IMR-90 (cell line): ENCODE measurements at regions not wholly inside any gene's neighbourhood (a gene's known extent, or its start where the extent isn't known, plus 50 kb on each side); places are given as distances from the start of the nearest gene placed in this dataset.

Experiments used
- ATAC-seq: fragments of 200-7000 bp; cut with Tn5 transposase; 2 replicates; pipeline ENCODE4 v1.9.1; 2020; ENCODE audit warnings: low read depth, mild to moderate bottlenecking, moderate library complexity
- BruUV-seq: library from RNA; stranded (reverse); fragments of 400-500 nt; replicated peaks from 2 replicates; lab custom pipeline; 2021; lab: Mats Ljungman, UMichigan
- CTCF ChIA-PET: fragments of 300-600 bp; formaldehyde crosslinking; extraction: SDS; loops from one replicate; lab custom pipeline; 2021; ENCODE audit warnings: antibody characterized with exemption; lab: Yijun Ruan, JAX
- POLR2A ChIA-PET: fragments of 300-600 bp; sonication (Branson Sonifier 250); formaldehyde crosslinking; loops from one replicate; lab custom pipeline; 2022; ENCODE audit warnings: antibody characterized with exemption; ENCODE audit not compliant: unreplicated experiment; lab: Charles Lee
- DNase-seq: peaks from one replicate; pipeline ENCODE4 v3.0.0; 2013
- H2AFZ ChIP-seq: replicated peaks from 2 replicates; pipeline ENCODE3; 2013; ENCODE audit warnings: low read length, mild to moderate bottlenecking; ENCODE audit not compliant: poor library complexity
- H2AK5ac ChIP-seq: 2 replicates; pipeline ENCODE4 v1.6.1; 2013; ENCODE audit warnings: low read depth, low read length, inconsistent platforms
- H2AK9ac ChIP-seq: replicated peaks from 2 replicates; pipeline ENCODE3; 2013; ENCODE audit warnings: mild to moderate bottlenecking, low read depth, low read length, moderate library complexity; ENCODE audit not compliant: poor library complexity
- H2BK120ac ChIP-seq: 2 replicates; pipeline ENCODE4 v1.6.1; 2013; ENCODE audit warnings: low read depth, low read length, inconsistent platforms
- H2BK15ac ChIP-seq: 3 replicates; pipeline ENCODE4 v1.6.1; 2013; ENCODE audit warnings: low read depth, low read length, inconsistent platforms
- H2BK20ac ChIP-seq: 2 replicates; pipeline ENCODE4 v1.6.1; 2013; ENCODE audit warnings: low read depth, mild to moderate bottlenecking, inconsistent platforms, low read length, moderate library complexity
- H2BK5ac ChIP-seq: 2 replicates; pipeline ENCODE4 v1.6.1; 2013; ENCODE audit warnings: mild to moderate bottlenecking, low read depth, low read length, inconsistent platforms; ENCODE audit not compliant: poor library complexity, severe bottlenecking
- H3K14ac ChIP-seq: replicated peaks from 2 replicates; pipeline ENCODE4 v1.6.1; 2013; ENCODE audit warnings: low read depth, low read length, inconsistent platforms
- H3K18ac ChIP-seq: 2 replicates; pipeline ENCODE4 v1.6.1; 2013; ENCODE audit warnings: low read depth, low read length, control low read depth
- H3K23ac ChIP-seq: 2 replicates; pipeline ENCODE4 v1.6.1; 2013; ENCODE audit warnings: low read depth, low read length, inconsistent platforms
- H3K27ac ChIP-seq: 2 replicates; pipeline ENCODE4 v1.5.1; 2013; ENCODE audit warnings: mild to moderate bottlenecking, control low read depth, low read length; ENCODE audit not compliant: insufficient read depth
- H3K27me3 ChIP-seq: 2 replicates; pipeline ENCODE4 v1.6.1; 2013; ENCODE audit warnings: low read length; ENCODE audit not compliant: control insufficient read depth, insufficient read depth
- H3K36me3 ChIP-seq: 2 replicates; pipeline ENCODE4 v1.6.1; 2013; ENCODE audit warnings: low read length, mixed read lengths; ENCODE audit not compliant: control insufficient read depth, insufficient read depth
- H3K4ac ChIP-seq: 2 replicates; pipeline ENCODE4 v1.6.1; 2013; ENCODE audit warnings: low read depth, low read length, inconsistent platforms
- H3K4me1 ChIP-seq: 2 replicates; pipeline ENCODE4 v1.6.1; 2013; ENCODE audit warnings: low read length, mixed read lengths; ENCODE audit not compliant: control insufficient read depth, insufficient read depth
- H3K4me2 ChIP-seq: 2 replicates; pipeline ENCODE4 v1.6.1; 2013; ENCODE audit warnings: low read depth, mild to moderate bottlenecking, control low read depth, low read length, moderate library complexity
- H3K4me3 ChIP-seq: 2 replicates; pipeline ENCODE4 v1.5.1; 2013; ENCODE audit warnings: low read depth, mild to moderate bottlenecking, control low read depth, low read length, moderate library complexity; ENCODE audit not compliant: insufficient read depth
- H3K56ac ChIP-seq: 2 replicates; pipeline ENCODE4 v1.6.1; 2013; ENCODE audit warnings: low read length, inconsistent platforms; ENCODE audit not compliant: insufficient read depth; ENCODE audit errors: extremely low read depth
- H3K79me1 ChIP-seq, 2 experiments: 2 replicates each; pipeline ENCODE4 v1.6.1; 2013; ENCODE audit warnings: low read length in 2 of 2, inconsistent platforms in 1 of 2, low read depth in 1 of 2
- H3K9ac ChIP-seq: 2 replicates; pipeline ENCODE4 v1.6.1; 2013; ENCODE audit warnings: low read depth, low read length, control low read depth
- H3K9me1 ChIP-seq: 2 replicates; pipeline ENCODE4 v1.6.1; 2013; ENCODE audit warnings: low read length, inconsistent platforms; ENCODE audit not compliant: insufficient read depth
- H3K9me3 ChIP-seq: 2 replicates; pipeline ENCODE4 v1.6.1; 2013; ENCODE audit warnings: low read length; ENCODE audit not compliant: control insufficient read depth, insufficient read depth
- H4K20me1 ChIP-seq: 2 replicates; pipeline ENCODE4 v1.6.1; 2013; ENCODE audit warnings: low read length, inconsistent platforms; ENCODE audit not compliant: insufficient read depth
- H4K5ac ChIP-seq: 2 replicates; pipeline ENCODE4 v1.6.1; 2013; ENCODE audit warnings: mild to moderate bottlenecking, low read depth, low read length, control low read depth
- H4K8ac ChIP-seq, 2 experiments: 2 replicates each; pipeline ENCODE4 v1.6.1; 2013; ENCODE audit warnings: low read depth in 2 of 2, low read length in 2 of 2, control low read depth in 1 of 2, inconsistent platforms in 1 of 2
- H4K91ac ChIP-seq: 2 replicates; pipeline ENCODE4 v1.6.1; 2013; ENCODE audit warnings: low read depth, low read length, inconsistent platforms; ENCODE audit not compliant: insufficient read depth
- FOS ChIP-seq: fragments of 150-350 bp; IDR thresholded peaks from 2 replicates; pipeline ENCODE4 v1.6.1; 2016; ENCODE audit warnings: low read depth, low read length
- MAFK ChIP-seq: IDR thresholded peaks from 2 replicates; pipeline ENCODE4 v1.6.1; 2012; ENCODE audit warnings: low read depth, low read length, improper control_type of control experiment
- MXI1 ChIP-seq: IDR thresholded peaks from 2 replicates; pipeline ENCODE4 v1.6.1; 2012; ENCODE audit warnings: low read depth, mild to moderate bottlenecking, low read length, moderate library complexity, borderline replicate concordance
- RAD21 ChIP-seq: IDR thresholded peaks from 2 replicates; pipeline ENCODE4 v1.6.1; 2012; ENCODE audit warnings: low read length, improper control_type of control experiment
- RCOR1 ChIP-seq: IDR thresholded peaks from 2 replicates; pipeline ENCODE4 v1.6.1; 2012; ENCODE audit warnings: mild to moderate bottlenecking, low read length, improper control_type of control experiment; ENCODE audit not compliant: insufficient replicate concordance
- WGBS, 2 experiments: methylation state at CpG; one replicate each; pipeline versions ENCODE4 v1.1.5 to v1.1.7; 2013; ENCODE audit warnings: missing lambda C conversion rate in 2 of 2; ENCODE audit not compliant: insufficient read length in 1 of 2; ENCODE audit errors: extremely low coverage in 2 of 2; 5-methylcytosine and 5-hydroxymethylcytosine counted together
- dilution Hi-C: fragments of 300-500 bp; cut with HindIII; formaldehyde crosslinking; loops from one replicate; pipeline ENCODE4 v1.14.3; 2018; ENCODE audit warnings: low sequenced_read_pairs; ENCODE audit not compliant: unreplicated experiment
- in situ Hi-C: fragments of 300-500 bp; cut with MboI; formaldehyde crosslinking; loops from 3 replicates; pipeline ENCODE4 v1.14.3; 2019; ENCODE audit warnings: low sequenced_read_pairs, inconsistent platforms, mixed read lengths
- intact Hi-C: fragments of 100-400 bp; cut with micrococcal nuclease; formaldehyde crosslinking; loops from 2 replicates; pipeline ENCODE4 v1.10.0; 2022

DNA sequence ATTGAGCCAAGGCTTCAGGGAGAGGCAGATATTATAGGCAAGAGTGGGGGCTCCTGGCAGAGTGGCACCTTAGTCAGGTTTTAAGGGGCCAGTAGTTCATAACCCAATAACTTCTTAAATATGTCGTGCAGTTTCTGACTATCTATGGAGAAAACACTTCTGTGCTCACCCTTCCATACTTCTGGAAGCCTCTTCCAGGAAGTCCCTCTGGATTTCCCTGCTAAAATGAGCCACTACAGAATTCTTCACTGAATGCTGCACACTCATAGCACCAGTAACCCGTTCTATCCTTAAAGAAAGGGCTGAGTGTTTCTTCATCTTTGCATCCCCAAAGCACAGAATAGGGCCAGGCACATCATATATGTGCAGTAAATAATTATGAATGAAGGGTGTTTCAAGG is 198.5 kb upstream of the SLC24A3 start:
- Histone ChIP-seq H2AK5ac (no peak overlapping the region), H3K27me3 (no peaks in the 10 kb centered on the region), H3K27ac (no peak overlapping the region), H2AFZ (no peak overlapping the region), H3K4me1 (no peaks in the 10 kb centered on the region), H3K79me1 (no peaks in the 10 kb centered on the region), H2AK9ac (no peak overlapping the region), H2BK120ac (no peak overlapping the region), H3K9me1 (no peaks in the 10 kb centered on the region), H4K5ac (no peak overlapping the region), H3K14ac (no peak overlapping the region), H3K36me3 (no peaks in the 10 kb centered on the region), H3K4ac (no peak overlapping the region), H2BK5ac (no peak overlapping the region), H3K9me3 (peaks cover 22% of the 10 kb centered on the region), H4K20me1 (no peaks in the 10 kb centered on the region), H3K9ac (no peak overlapping the region), H2BK20ac (no peak overlapping the region), H4K91ac (no peak overlapping the region), H3K56ac (no peak overlapping the region), H3K23ac (no peak overlapping the region), H4K8ac (no peak overlapping the region), H2BK15ac (no peak overlapping the region), H3K18ac (no peak overlapping the region), H3K4me3 (no peak overlapping the region), H3K4me2 (no peak overlapping the region)
- ChIA-PET POLR2A (no interaction called here), CTCF (no interaction called here)
- DNase-seq (no peak), ATAC-seq (no peak)
- TF ChIP-seq MXI1 (no peak), MAFK (no peak), RAD21 (no peak), FOS (no peak), RCOR1 (no peak)
- intact Hi-C loops, result no loop called here
- in situ Hi-C loops, result no loop called here
- no TSS peak for BruUV-seq
- dilution Hi-C loops, result no loop called here
- no CpG with 5 or more reads among the region's 2 CpGs for WGBS, 2 experiments
